ENCODE measurements at regions not wholly inside any gene's neighbourhood (a gene's known extent, or its start where the extent isn't known, plus 50 kb on each side); places are given as distances from the start of the nearest gene placed in this dataset.

DNA sequence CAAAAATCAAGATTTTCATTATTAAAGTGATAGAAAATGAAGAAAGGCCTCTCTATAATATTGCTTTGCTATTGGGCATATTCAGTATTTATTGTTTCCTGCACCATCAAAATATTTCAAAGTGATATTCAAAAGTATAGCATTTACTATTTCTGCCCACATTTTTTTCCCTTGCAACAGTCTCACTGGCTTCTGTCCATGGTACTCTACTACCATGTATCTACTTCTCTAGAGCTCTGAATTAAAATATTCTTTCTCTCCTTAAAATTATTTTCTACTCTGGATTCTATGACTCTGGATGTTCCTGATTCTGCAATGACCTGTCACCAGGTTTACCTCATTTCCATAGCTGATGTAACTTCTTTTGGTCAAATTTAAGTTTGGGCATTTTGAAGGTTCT is 1508.3 kb upstream of the PRR20A start:
- Histone ChIP-seq H3K9me3 (ENCODE audit: low read length) (0 out of 2 replicates have a peak, but pooled peaks cover 3% of the 10 kb centered on the region), H3K36me3 (ENCODE audit: insufficient read depth, low read length) (no peaks in the 10 kb centered on the region), H3K9me2 (ENCODE audit: insufficient read depth, low read length) (no peaks in the 10 kb centered on the region), H3K4me3 (ENCODE audit: low read depth, low read length, poor library complexity, severe bottlenecking) (no peak overlapping the region), H3K27ac (ENCODE audit: low read depth, low read length, poor library complexity, severe bottlenecking) (no peak overlapping the region), H3K4me2 (ENCODE audit: low read length) (no peak overlapping the region), H3K4me1 (ENCODE audit: insufficient read depth, low read length, poor library complexity, severe bottlenecking) (no peaks in the 10 kb centered on the region), H3K79me2 (ENCODE audit: insufficient read depth, low read depth, low read length) (no peaks in the 10 kb centered on the region), H2AFZ (ENCODE audit: low read length) (no peak overlapping the region), H4K20me1 (ENCODE audit: insufficient read depth, low read length) (no peaks in the 10 kb centered on the region)
- intact Hi-C loops (cut with micrococcal nuclease; ENCODE audit: unreplicated experiment), result no loop called here
- ChIA-PET POLR2A (no interaction called here), CTCF (ENCODE audit: unreplicated experiment) (no interaction called here)
- no TSS peak for BruUV-seq (replicated peaks)
- DNase-seq (ENCODE audit: low spot score), result no peak
- no peak for TF ChIP-seq EZH2phosphoT487 (IDR thresholded peaks at IDR 0.05; ENCODE audit: borderline replicate concordance, low read depth, low read length)
- TF ChIP-seq, protein P1, sequence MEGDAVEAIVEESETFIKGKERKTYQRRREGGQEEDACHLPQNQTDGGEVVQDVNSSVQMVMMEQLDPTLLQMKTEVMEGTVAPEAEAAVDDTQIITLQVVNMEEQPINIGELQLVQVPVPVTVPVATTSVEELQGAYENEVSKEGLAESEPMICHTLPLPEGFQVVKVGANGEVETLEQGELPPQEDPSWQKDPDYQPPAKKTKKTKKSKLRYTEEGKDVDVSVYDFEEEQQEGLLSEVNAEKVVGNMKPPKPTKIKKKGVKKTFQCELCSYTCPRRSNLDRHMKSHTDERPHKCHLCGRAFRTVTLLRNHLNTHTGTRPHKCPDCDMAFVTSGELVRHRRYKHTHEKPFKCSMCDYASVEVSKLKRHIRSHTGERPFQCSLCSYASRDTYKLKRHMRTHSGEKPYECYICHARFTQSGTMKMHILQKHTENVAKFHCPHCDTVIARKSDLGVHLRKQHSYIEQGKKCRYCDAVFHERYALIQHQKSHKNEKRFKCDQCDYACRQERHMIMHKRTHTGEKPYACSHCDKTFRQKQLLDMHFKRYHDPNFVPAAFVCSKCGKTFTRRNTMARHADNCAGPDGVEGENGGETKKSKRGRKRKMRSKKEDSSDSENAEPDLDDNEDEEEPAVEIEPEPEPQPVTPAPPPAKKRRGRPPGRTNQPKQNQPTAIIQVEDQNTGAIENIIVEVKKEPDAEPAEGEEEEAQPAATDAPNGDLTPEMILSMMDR (conservative IDR thresholded peaks at IDR 0.05; ENCODE audit: low read length), result no peak

DNA sequence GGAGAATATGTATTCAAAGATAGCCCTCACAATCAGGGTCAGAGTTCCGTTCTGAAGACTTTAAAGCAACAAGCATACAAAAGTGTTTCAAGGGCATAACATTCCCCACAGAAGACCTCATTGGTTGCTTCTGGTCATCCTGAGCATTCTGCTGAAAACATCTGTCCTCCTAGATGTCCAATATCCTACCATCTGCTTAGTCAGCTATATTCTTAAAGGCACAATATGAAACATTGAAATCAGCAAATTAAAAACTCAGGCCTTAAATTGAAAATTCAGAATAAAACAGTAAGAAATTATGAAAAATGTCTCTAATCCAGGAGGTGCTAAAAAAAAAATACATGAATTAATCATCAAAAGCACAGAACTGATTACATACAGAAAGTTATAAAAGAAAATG is 1491.2 kb upstream of the PRR20A start:
- no TSS peak for BruUV-seq (replicated peaks)
- H3K4me3 ChIP-seq (ENCODE audit: low read depth, low read length, poor library complexity, severe bottlenecking), result no peak overlapping the region
- H4K20me1 ChIP-seq (ENCODE audit: insufficient read depth, low read length), result no peaks in the 10 kb centered on the region
- TF ChIP-seq, protein P1 (conservative IDR thresholded peaks at IDR 0.05; ENCODE audit: low read length), result no peak
- no peak for TF ChIP-seq EZH2phosphoT487 (IDR thresholded peaks at IDR 0.05; ENCODE audit: borderline replicate concordance, low read depth, low read length)
- intact Hi-C loops (cut with micrococcal nuclease; ENCODE audit: unreplicated experiment), result no loop called here
- no peaks in the 10 kb centered on the region for H3K36me3 ChIP-seq (ENCODE audit: insufficient read depth, low read length)
- no peak overlapping the region for H3K27ac ChIP-seq (ENCODE audit: low read depth, low read length, poor library complexity, severe bottlenecking)
- no peaks in the 10 kb centered on the region for H3K9me3 ChIP-seq (ENCODE audit: low read length)
- H3K4me1 ChIP-seq (ENCODE audit: insufficient read depth, low read length, poor library complexity, severe bottlenecking), result no peaks in the 10 kb centered on the region
- H2AFZ ChIP-seq (ENCODE audit: low read length), result no peak overlapping the region
- H3K79me2 ChIP-seq (ENCODE audit: insufficient read depth, low read depth, low read length), result no peaks in the 10 kb centered on the region
- ChIA-PET CTCF (ENCODE audit: unreplicated experiment) (no interaction called here), POLR2A (no interaction called here)
- no peaks in the 10 kb centered on the region for H3K9me2 ChIP-seq (ENCODE audit: insufficient read depth, low read length)
- no peak for DNase-seq (ENCODE audit: low spot score)
- H3K4me2 ChIP-seq (ENCODE audit: low read length), result no peak overlapping the region

GRCh38 chr13:55652657-55653056 is 1488.1 kb upstream of the PRR20A start:
- H4K20me1 ChIP-seq (ENCODE audit: insufficient read depth, low read length), result no peaks in the 10 kb centered on the region
- intact Hi-C loops (cut with micrococcal nuclease; ENCODE audit: unreplicated experiment), result no loop called here
- H3K4me1 ChIP-seq (ENCODE audit: insufficient read depth, low read length, poor library complexity, severe bottlenecking), result no peaks in the 10 kb centered on the region
- no peak for DNase-seq (ENCODE audit: low spot score)
- H3K27ac ChIP-seq (ENCODE audit: low read depth, low read length, poor library complexity, severe bottlenecking), result no peak overlapping the region
- CTCF ChIA-PET (ENCODE audit: unreplicated experiment), result no interaction called here
- no peaks in the 10 kb centered on the region for H3K36me3 ChIP-seq (ENCODE audit: insufficient read depth, low read length)
- POLR2A ChIA-PET, result no interaction called here
- no peaks in the 10 kb centered on the region for H3K9me3 ChIP-seq (ENCODE audit: low read length)
- no peaks in the 10 kb centered on the region for H3K79me2 ChIP-seq (ENCODE audit: insufficient read depth, low read depth, low read length)
- H3K4me2 ChIP-seq (ENCODE audit: low read length), result no peak overlapping the region
- H3K9me2 ChIP-seq (ENCODE audit: insufficient read depth, low read length), result no peaks in the 10 kb centered on the region
- TF ChIP-seq, protein P1 (conservative IDR thresholded peaks at IDR 0.05; ENCODE audit: low read length), result no peak
- no peak for TF ChIP-seq EZH2phosphoT487 (IDR thresholded peaks at IDR 0.05; ENCODE audit: borderline replicate concordance, low read depth, low read length)
- no TSS peak for BruUV-seq (replicated peaks)
- H3K4me3 ChIP-seq (ENCODE audit: low read depth, low read length, poor library complexity, severe bottlenecking), result no peak overlapping the region
- H2AFZ ChIP-seq (ENCODE audit: low read length), result no peak overlapping the region
